H1 (cell line): ENCODE measurements at regions not wholly inside any gene's neighbourhood (a gene's known extent, or its start where the extent isn't known, plus 50 kb on each side); places are given as distances from the start of the nearest gene placed in this dataset.
"Not testable (repeated sequence)": the region's sequence is repeated elsewhere in the genome, so short reads cannot be mapped to it uniquely, and the experiment has no call there.

Source experiments
- CTCF ChIA-PET: fragments of 300-600 bp; sonication (Branson Sonifier 250); formaldehyde crosslinking; loops from one replicate; lab custom pipeline; 2021; ENCODE audit not compliant: partially characterized antibody; lab: Charles Lee
- POLR2A ChIA-PET: fragments of 300-600 bp; sonication (Branson Sonifier 250); formaldehyde crosslinking; loops from one replicate; lab custom pipeline; 2021; ENCODE audit warnings: inconsistent platforms; ENCODE audit not compliant: partially characterized antibody; lab: Charles Lee
- DNase-seq, 2 experiments: peaks; one replicate each; pipeline versions ENCODE4 v3.0.0 to v3.0.0-alpha.2; 2010 to 2022; ENCODE audit warnings: low spot score in 2 of 2, low read depth in 1 of 2, mixed read lengths in 1 of 2
- FAIRE-seq: peaks from 2 replicates; lab custom pipeline; 2011; peaks lifted over from hg19 to GRCh38; lab: Jason Lieb, UNC
- H2AFZ ChIP-seq: 2 replicates; pipeline ENCODE4 v1.8.1; 2012; ENCODE audit warnings: low read length, inconsistent platforms
- H2AK5ac ChIP-seq: 2 replicates; pipeline ENCODE4 v1.6.1; 2013; ENCODE audit warnings: low read depth, low read length
- H2BK120ac ChIP-seq: replicated peaks from 2 replicates; pipeline ENCODE3; 2013; ENCODE audit warnings: low read depth, low read length, inconsistent platforms
- H2BK12ac ChIP-seq: 2 replicates; pipeline ENCODE4 v1.6.1; 2013; ENCODE audit warnings: low read depth, low read length
- H2BK15ac ChIP-seq: 2 replicates; pipeline ENCODE4 v1.6.1; 2013; ENCODE audit warnings: low read length
- H2BK20ac ChIP-seq: 2 replicates; pipeline ENCODE4 v1.6.1; 2013; ENCODE audit warnings: low read length
- H2BK5ac ChIP-seq: 2 replicates; pipeline ENCODE4 v1.6.1; 2013; ENCODE audit warnings: low read depth, low read length
- H3K14ac ChIP-seq: 2 replicates; pipeline ENCODE4 v1.6.1; 2013; ENCODE audit warnings: inconsistent platforms; ENCODE audit not compliant: insufficient read length
- H3K18ac ChIP-seq: 2 replicates; pipeline ENCODE4 v1.6.1; 2013; ENCODE audit warnings: low read length; ENCODE audit errors: extremely low read depth
- H3K23ac ChIP-seq: 2 replicates; pipeline ENCODE4 v1.6.1; 2013; ENCODE audit warnings: inconsistent platforms; ENCODE audit not compliant: insufficient read length
- H3K23me2 ChIP-seq: 2 replicates; pipeline ENCODE4 v1.6.1; 2013; ENCODE audit warnings: low read depth, low read length
- H3K27ac ChIP-seq: 2 replicates; pipeline ENCODE4 v1.6.1; 2011; ENCODE audit warnings: low read depth, low read length, inconsistent platforms
- H3K27me3 ChIP-seq, 4 experiments: replicated peaks in 1 of 4; 1 replicate in 1 of 4; 2 replicates in 3 of 4; pipeline versions ENCODE4 v1.6.1 to v1.8.1; 2011 to 2013; ENCODE audit warnings: low read length in 3 of 4, mild to moderate bottlenecking in 3 of 4, inconsistent platforms in 2 of 4, mixed read lengths in 2 of 4, moderate library complexity in 1 of 4; ENCODE audit not compliant: control insufficient read depth in 3 of 4, insufficient read depth in 3 of 4; ENCODE audit errors: extremely low read depth in 1 of 4
- H3K36me3 ChIP-seq, 4 experiments: 2 replicates each; pipeline versions ENCODE4 v1.6.1 to v1.8.1; 2011 to 2013; ENCODE audit warnings: mild to moderate bottlenecking in 4 of 4, low read length in 3 of 4, moderate library complexity in 2 of 4, control low read depth in 1 of 4, inconsistent platforms in 1 of 4; ENCODE audit not compliant: insufficient read depth in 4 of 4, control insufficient read depth in 2 of 4
- H3K4ac ChIP-seq: replicated peaks from 2 replicates; pipeline ENCODE3; 2013; ENCODE audit warnings: low read length, low read depth, mixed read lengths, inconsistent platforms; ENCODE audit not compliant: insufficient read length
- H3K4me1 ChIP-seq, 4 experiments: replicated peaks in 1 of 4; 1 replicate in 1 of 4; 2 replicates in 3 of 4; pipeline versions ENCODE4 v1.6.1 to v1.8.1; 2011 to 2013; ENCODE audit warnings: low read length in 3 of 4, inconsistent platforms in 2 of 4, mixed read lengths in 1 of 4; ENCODE audit not compliant: insufficient read depth in 4 of 4, control insufficient read depth in 3 of 4
- H3K4me2 ChIP-seq, 2 experiments: 2 replicates each; pipeline versions ENCODE4 v1.6.1 to v1.8.1; 2011 to 2013; ENCODE audit warnings: low read depth in 2 of 2, low read length in 2 of 2, control low read depth in 1 of 2, inconsistent platforms in 1 of 2, mild to moderate bottlenecking in 1 of 2; ENCODE audit not compliant: insufficient read depth in 1 of 2
- H3K4me3 ChIP-seq, 4 experiments: fragments of 200-600, 300-600 bp in 1 of 4; sonication (generic), shearing (Covaris generic), sonication (Bioruptor Twin) in 1 of 4; 2 replicates each; pipeline versions ENCODE4 v1.5.1 to v1.8.1; 2011 to 2016; ENCODE audit warnings: low read length in 4 of 4, low read depth in 3 of 4, control low read depth in 2 of 4, inconsistent platforms in 2 of 4, mild to moderate bottlenecking in 2 of 4, mixed read lengths in 1 of 4, moderate library complexity in 1 of 4; ENCODE audit not compliant: insufficient read depth in 2 of 4; ENCODE audit errors: extremely low read depth in 1 of 4
- H3K56ac ChIP-seq: replicated peaks from 2 replicates; pipeline ENCODE3; 2013; ENCODE audit warnings: low read depth, mild to moderate bottlenecking, mixed read lengths, low read length, inconsistent platforms; ENCODE audit not compliant: insufficient read length
- H3K79me1 ChIP-seq: 2 replicates; pipeline ENCODE4 v1.6.1; 2013; ENCODE audit warnings: low read depth, low read length, control low read depth
- H3K79me2 ChIP-seq, 2 experiments: 2 replicates each; pipeline versions ENCODE4 v1.6.1 to v1.8.1; 2012 to 2013; ENCODE audit warnings: low read length in 2 of 2, mild to moderate bottlenecking in 2 of 2, inconsistent platforms in 1 of 2; ENCODE audit not compliant: insufficient read depth in 2 of 2, control insufficient read depth in 1 of 2
- H3K9ac ChIP-seq, 4 experiments: replicated peaks in 1 of 4; 1 replicate in 1 of 4; 2 replicates in 3 of 4; pipeline versions ENCODE4 v1.6.1 to v1.8.1; 2011 to 2013; ENCODE audit warnings: low read depth in 3 of 4, low read length in 3 of 4, control low read depth in 2 of 4, mild to moderate bottlenecking in 2 of 4, moderate library complexity in 2 of 4, inconsistent platforms in 1 of 4; ENCODE audit errors: extremely low read depth in 1 of 4
- H3K9me3 ChIP-seq, 2 experiments: 2 replicates each; pipeline versions ENCODE4 v1.6.1 to v1.8.1; 2012 to 2013; ENCODE audit warnings: mild to moderate bottlenecking in 2 of 2, moderate library complexity in 2 of 2, control low read depth in 1 of 2, inconsistent platforms in 1 of 2, low read depth in 1 of 2, low read length in 1 of 2, mixed read lengths in 1 of 2; ENCODE audit not compliant: insufficient read depth in 2 of 2
- H4K20me1 ChIP-seq, 2 experiments: replicated peaks in 1 of 2; 2 replicates each; pipeline versions ENCODE3 to v1.8.1; 2011 to 2013; ENCODE audit warnings: inconsistent platforms in 2 of 2, low read length in 2 of 2, mild to moderate bottlenecking in 1 of 2; ENCODE audit not compliant: insufficient read depth in 2 of 2, control insufficient read depth in 1 of 2
- H4K5ac ChIP-seq: 2 replicates; pipeline ENCODE4 v1.6.1; 2013; ENCODE audit warnings: low read length, low read depth, mixed read lengths, inconsistent platforms; ENCODE audit not compliant: insufficient read length
- H4K8ac ChIP-seq: 2 replicates; pipeline ENCODE4 v1.8.0; 2013; ENCODE audit warnings: mild to moderate bottlenecking, moderate library complexity, low read length, inconsistent platforms; ENCODE audit not compliant: insufficient read depth; ENCODE audit errors: extremely low read depth
- H4K91ac ChIP-seq: replicated peaks from 2 replicates; pipeline ENCODE3; 2013; ENCODE audit warnings: low read length, mixed read lengths, inconsistent platforms; ENCODE audit not compliant: insufficient read length
- WGBS, 2 experiments: shearing (Covaris generic) in 1 of 2; methylation state at CpG; one replicate each; pipeline versions ENCODE4 v1.1.6 to v1.1.7; 2013 to 2015; ENCODE audit warnings: low lambda C conversion rate in 2 of 2, mixed read lengths in 2 of 2, inconsistent platforms in 1 of 2, low coverage in 1 of 2, missing lambda C conversion rate in 1 of 2; ENCODE audit not compliant: insufficient replicate concordance in 2 of 2, insufficient coverage in 1 of 2, insufficient read length in 1 of 2; ENCODE audit errors: extremely low coverage in 1 of 2, missing lambda C conversion rate in 1 of 2; 5-methylcytosine and 5-hydroxymethylcytosine counted together

DNA sequence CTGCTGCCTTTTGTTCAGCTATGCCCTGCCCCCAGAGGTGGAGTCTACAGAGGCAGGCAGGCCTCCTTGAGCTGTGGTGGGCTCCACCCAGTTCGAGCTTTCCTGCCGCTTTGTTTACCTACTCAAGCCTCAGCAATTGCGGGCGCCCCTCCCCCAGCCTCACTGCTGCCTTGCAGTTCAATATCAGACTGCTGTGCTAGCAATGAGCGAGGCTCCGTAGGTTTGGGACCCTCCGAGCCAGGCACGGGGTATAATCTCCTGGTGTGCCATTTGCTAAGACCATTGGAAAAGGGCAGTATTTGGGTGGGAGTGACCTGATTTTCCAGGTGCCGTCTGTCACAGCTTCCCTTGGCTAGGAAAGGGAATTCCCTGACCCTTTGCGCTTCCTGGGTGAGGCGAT lies 51.9 kb downstream of the DIPK2A start:
- H4K91ac ChIP-seq, H2BK5ac ChIP-seq: not testable (repeated sequence)
- CTCF ChIA-PET = interaction anchor here (0.6 kb wide), 1 partner anchor 278 kb away, joined by 3 read pairs; no protein-coding TSS in a partner anchor

More for the DNA sequence above, 51.9 kb downstream of the DIPK2A start:
- H2AFZ ChIP-seq, H3K36me3 ChIP-seq, H2BK20ac ChIP-seq, DNase-seq, H2BK15ac ChIP-seq, H3K27ac ChIP-seq, H4K20me1 ChIP-seq, H3K4me2 ChIP-seq, H3K9me3 ChIP-seq, H3K14ac ChIP-seq, H3K9ac ChIP-seq, H4K5ac ChIP-seq, H2BK12ac ChIP-seq, H3K4me1 ChIP-seq, H4K8ac ChIP-seq, H3K18ac ChIP-seq, H3K79me1 ChIP-seq, H3K23me2 ChIP-seq, POLR2A ChIA-PET, FAIRE-seq, H2AK5ac ChIP-seq, H3K4me3 ChIP-seq, H3K23ac ChIP-seq, H3K56ac ChIP-seq, H3K79me2 ChIP-seq, H3K27me3 ChIP-seq, H3K4ac ChIP-seq, H2BK120ac ChIP-seq: not testable (repeated sequence)
- 93% methylated on average over 11 of the region's 11 CpGs; no CpG with 5 or more reads in 1 of the 2 experiments for WGBS, 2 experiments
